Ovary (tissue), 7 donors: ENCODE measurements at regions not wholly inside any gene's neighbourhood (a gene's known extent, or its start where the extent isn't known, plus 50 kb on each side); places are given as distances from the start of the nearest gene placed in this dataset.
A peak's percentile ranks its signal among the peaks of the same experiment; 100 is the strongest.

Experiments used
- DNase-seq, 5 donors: peaks; one replicate each; pipeline ENCODE4 v3.0.0-alpha.2; 2019 to 2020
- H3K27ac ChIP-seq, 2 donors: fragments of 200-600 bp; one replicate each; pipeline versions ENCODE4 v1.5.1 to v1.8.0; 2019 to 2022
- H3K27me3 ChIP-seq: fragments of 200-600 bp; one replicate; pipeline ENCODE4 v1.8.0; 2022
- H3K36me3 ChIP-seq: fragments of 200-600 bp; sonication (generic); one replicate; pipeline ENCODE4 v1.5.1; 2019
- H3K4me1 ChIP-seq: one replicate; pipeline ENCODE4 v1.8.1; 2013; ENCODE audit warnings: mild to moderate bottlenecking, moderate library complexity; ENCODE audit not compliant: insufficient read depth
- H3K4me3 ChIP-seq: fragments of 200-600 bp; sonication (generic); one replicate; pipeline ENCODE4 v1.5.1; 2017
- H3K9me3 ChIP-seq, 2 donors: fragments of 200-600 bp in 1 of 2; sonication (generic) in 1 of 2; one replicate each; pipeline versions ENCODE4 v1.5.1 to v1.8.1; 2013 to 2019; ENCODE audit warnings: mild to moderate bottlenecking in 1 of 2, moderate library complexity in 1 of 2
- CTCF ChIP-seq, 3 donors: fragments of 450-650 bp in 2 of 3; fragments of 200-600 bp in 1 of 3; IDR thresholded peaks; one replicate each; pipeline versions ENCODE4 v1.5.1 to v1.8.0; 2016 to 2022; ENCODE audit warnings: antibody characterized with exemption in 3 of 3, mild to moderate bottlenecking in 1 of 3
- EP300 ChIP-seq: sonication (generic); formaldehyde crosslinking; IDR thresholded peaks from one replicate; pipeline ENCODE4 v1.6.1; 2017; ENCODE audit warnings: antibody characterized with exemption
- POLR2A ChIP-seq: fragments of 450-650 bp; IDR thresholded peaks from one replicate; pipeline ENCODE4 v1.6.1; 2017; ENCODE audit warnings: antibody characterized with exemption, mild to moderate bottlenecking, moderate library complexity
- WGBS, 3 donors: extraction: QIAGEN DNeasy Blood & Tissue Kit in 1 of 3; methylation state at CpG; one replicate each; pipeline versions ENCODE4 v1.1.5 to v1.1.7; 2013 to 2017; 5-methylcytosine and 5-hydroxymethylcytosine counted together
- intact Hi-C, 4 donors: fragments of 100-400 bp; cut with DNase I; formaldehyde crosslinking; loops; one replicate each; pipeline versions ENCODE4 v1.11.0 to v1.15.1; 2022 to 2023
- donor health status: DM: no; HTN: no; CAD: no; lungs with moderate emphysema.
- donor health status: DM: no; HTN: no; CAD: no.
- donor health status: Bipolar disorder and iron deficiency.
- donor health status: DM: no; HTN: no; CAD: no.
- donor health status: DM: yes; HTN: yes; CAD: no.

DNA sequence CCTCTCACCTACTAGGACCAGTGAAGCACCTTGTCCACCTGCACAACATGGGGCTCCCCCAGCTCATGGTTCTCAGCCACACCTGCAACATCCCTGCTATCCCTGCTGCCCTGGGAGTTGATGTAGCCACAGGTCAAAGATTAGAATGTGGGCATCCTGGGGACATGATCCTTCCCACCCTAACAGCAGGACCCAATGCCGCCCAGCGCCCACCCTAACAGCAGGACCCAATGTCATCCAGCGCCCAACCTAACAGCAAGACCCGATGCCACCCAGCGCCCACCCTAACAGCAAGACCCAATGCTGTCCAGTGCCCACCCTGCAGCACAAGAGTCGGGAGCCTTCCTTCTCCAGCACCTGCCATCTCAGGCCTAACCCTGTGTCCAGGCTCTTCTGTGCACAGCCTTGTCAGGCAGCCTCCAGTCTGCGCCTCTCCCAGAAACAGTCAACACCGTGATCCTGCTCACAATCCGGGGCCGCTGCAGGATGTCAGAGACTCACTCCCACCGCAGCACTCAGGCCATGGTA lies 237.3 kb upstream of the SALL3 start:
- Histone ChIP-seq H3K4me3 (no peak overlapping the region), H3K27ac (no peak overlapping the region), H3K4me1 (no peaks in the 10 kb centered on the region), H3K9me3 (no peaks in the 10 kb centered on the region), H3K36me3 (no peaks in the 10 kb centered on the region), H3K27me3 (no peaks in the 10 kb centered on the region)
- TF ChIP-seq CTCF (IDR thresholded peaks at IDR 0.05), result no peak
- TF ChIP-seq EP300, result no peak
- TF ChIP-seq POLR2A, result no peak
- peak in 1 of 5 donors; percentile 4 for DNase-seq
- 81 to 94% (median 91%) methylated on average over 11 of the region's 11 CpGs for WGBS, 3 donors
- intact Hi-C loops, result no loop called here

DNA sequence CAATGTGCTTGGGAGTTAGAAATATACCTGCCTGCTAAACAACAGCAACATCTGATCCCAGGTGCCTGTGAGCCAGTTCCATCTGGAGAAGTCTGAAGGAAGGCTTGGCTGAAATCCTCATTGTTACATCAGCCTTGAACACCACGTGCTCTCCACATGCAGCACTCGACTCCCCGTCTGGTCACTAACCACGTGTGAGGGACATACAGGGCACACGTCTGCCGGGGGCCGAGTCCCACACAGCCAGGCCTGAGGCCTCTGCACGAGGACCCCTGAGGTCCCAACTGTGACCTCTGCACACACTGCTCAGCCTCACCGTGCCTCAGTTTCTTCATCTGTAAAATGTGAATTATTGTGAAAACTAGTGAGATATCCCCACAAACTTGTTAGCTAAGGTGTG lies 236.5 kb upstream of the SALL3 start:
- intact Hi-C loops, result no loop called here
- 72 to 85% (median 81%) methylated on average over 9 of the region's 9 CpGs for WGBS, 3 donors
- no peaks in the 10 kb centered on the region for H3K9me3 ChIP-seq
- peak in 1 of 5 donors; percentile 4 for DNase-seq
- H3K4me3 ChIP-seq, result no peak overlapping the region
- H3K4me1 ChIP-seq, result no peaks in the 10 kb centered on the region
- no peaks in the 10 kb centered on the region for H3K27me3 ChIP-seq
- H3K27ac ChIP-seq, result no peak overlapping the region
- H3K36me3 ChIP-seq, result no peaks in the 10 kb centered on the region
- TF ChIP-seq CTCF (IDR thresholded peaks at IDR 0.05) (no peak), EP300 (no peak), POLR2A (no peak)

- no peak overlapping the region for H3K4me3 ChIP-seq
- DNase-seq, result no peak
- no peaks in the 10 kb centered on the region for H3K9me3 ChIP-seq
- WGBS, 3 donors, result 84 to 92% (median 90%) methylated on average over 17 of the region's 17 CpGs
- TF ChIP-seq EP300 (no peak), POLR2A (no peak), CTCF (IDR thresholded peaks at IDR 0.05) (no peak)
- H3K4me1 ChIP-seq, result no peaks in the 10 kb centered on the region
- H3K27ac ChIP-seq, result no peak overlapping the region
- intact Hi-C loops, result no loop called here
- no peaks in the 10 kb centered on the region for H3K36me3 ChIP-seq
- no peaks in the 10 kb centered on the region for H3K27me3 ChIP-seq
Observed at GRCh38 chr18:78751664-78752063, 228.0 kb upstream of the SALL3 start.

DNA sequence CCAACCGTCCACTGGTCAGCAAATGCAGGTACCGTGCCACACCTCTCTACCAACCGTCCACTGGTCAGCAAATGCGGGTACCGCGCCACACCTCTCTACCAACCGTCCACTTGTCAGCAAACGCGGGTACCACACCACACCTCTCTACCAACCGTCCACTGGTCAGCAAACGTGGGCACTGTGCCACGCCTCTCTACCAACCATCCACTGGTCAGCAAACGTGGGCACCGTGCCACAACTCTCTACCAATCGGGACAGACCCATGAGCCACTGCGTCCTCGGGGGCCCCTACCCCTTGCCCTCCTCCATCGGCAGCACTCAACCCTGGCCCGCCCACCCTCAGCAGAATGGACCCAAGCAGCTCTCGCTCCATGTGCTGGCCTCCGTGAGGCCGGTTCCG lies 226.4 kb upstream of the SALL3 start:
- WGBS, 3 donors, result 92 to 95% (median 95%) methylated on average over 23 of the region's 23 CpGs
- H3K4me1 ChIP-seq, result no peaks in the 10 kb centered on the region
- H3K4me3 ChIP-seq, result no peak overlapping the region
- peak in 1 of 5 donors; percentile 14 for DNase-seq
- no peak for TF ChIP-seq EP300
- TF ChIP-seq POLR2A, result no peak
- no peak for TF ChIP-seq CTCF (IDR thresholded peaks at IDR 0.05)
- no peaks in the 10 kb centered on the region for H3K36me3 ChIP-seq
- intact Hi-C loops, result no loop called here
- no peak overlapping the region for H3K27ac ChIP-seq
- H3K27me3 ChIP-seq, result no peaks in the 10 kb centered on the region
- no peaks in the 10 kb centered on the region for H3K9me3 ChIP-seq
